Body of pancreas (tissue), 4 donors: ENCODE measurements at regions not wholly inside any gene's neighbourhood (a gene's known extent, or its start where the extent isn't known, plus 50 kb on each side); places are given as distances from the start of the nearest gene placed in this dataset.

ENCODE experiments used
- POLR2A ChIP-seq, 3 donors: fragments of 450-650 bp; IDR thresholded peaks; one replicate each; pipeline ENCODE4 v1.6.1; 2016; ENCODE audit warnings: antibody characterized with exemption in 3 of 3, mild to moderate bottlenecking in 2 of 3
- TF ChIP-seq, protein P1 (sequence below), 7 experiments: fragments of 450-650 bp in 4 of 7; fragments of 200-600 bp in 3 of 7; sonication (generic) in 3 of 7; IDR thresholded peaks; one replicate each; pipeline ENCODE4 v1.5.1; 2016 to 2019; ENCODE audit warnings: antibody characterized with exemption in 7 of 7

GRCh38 chr5:74450095-74450494 lies 190.4 kb downstream of the ENC1 start:
- TF ChIP-seq, protein P1, sequence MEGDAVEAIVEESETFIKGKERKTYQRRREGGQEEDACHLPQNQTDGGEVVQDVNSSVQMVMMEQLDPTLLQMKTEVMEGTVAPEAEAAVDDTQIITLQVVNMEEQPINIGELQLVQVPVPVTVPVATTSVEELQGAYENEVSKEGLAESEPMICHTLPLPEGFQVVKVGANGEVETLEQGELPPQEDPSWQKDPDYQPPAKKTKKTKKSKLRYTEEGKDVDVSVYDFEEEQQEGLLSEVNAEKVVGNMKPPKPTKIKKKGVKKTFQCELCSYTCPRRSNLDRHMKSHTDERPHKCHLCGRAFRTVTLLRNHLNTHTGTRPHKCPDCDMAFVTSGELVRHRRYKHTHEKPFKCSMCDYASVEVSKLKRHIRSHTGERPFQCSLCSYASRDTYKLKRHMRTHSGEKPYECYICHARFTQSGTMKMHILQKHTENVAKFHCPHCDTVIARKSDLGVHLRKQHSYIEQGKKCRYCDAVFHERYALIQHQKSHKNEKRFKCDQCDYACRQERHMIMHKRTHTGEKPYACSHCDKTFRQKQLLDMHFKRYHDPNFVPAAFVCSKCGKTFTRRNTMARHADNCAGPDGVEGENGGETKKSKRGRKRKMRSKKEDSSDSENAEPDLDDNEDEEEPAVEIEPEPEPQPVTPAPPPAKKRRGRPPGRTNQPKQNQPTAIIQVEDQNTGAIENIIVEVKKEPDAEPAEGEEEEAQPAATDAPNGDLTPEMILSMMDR (IDR thresholded peaks at IDR 0.05), result no peak
- no peak for TF ChIP-seq POLR2A (IDR thresholded peaks at IDR 0.05)
